SK-N-SH (cell line): ENCODE measurements at regions not wholly inside any gene's neighbourhood (a gene's known extent, or its start where the extent isn't known, plus 50 kb on each side); places are given as distances from the start of the nearest gene placed in this dataset.
A peak's percentile ranks its signal among the peaks of the same experiment; 100 is the strongest.

ENCODE experiments used
- CTCF ChIA-PET: fragments of 300-600, 350-600 bp; formaldehyde crosslinking; extraction: SDS; loops from one replicate; lab custom pipeline; 2021; lab: Yijun Ruan, JAX
- POLR2A ChIA-PET: fragments of 350-600 bp; sonication (Branson Sonifier 250); formaldehyde crosslinking; extraction: SDS; loops from one replicate; lab custom pipeline; 2020; ENCODE audit warnings: antibody characterized with exemption, inconsistent platforms; lab: Yijun Ruan, JAX
- DNase-seq: peaks from one replicate; pipeline ENCODE4 v3.0.0; 2012
- H2AFZ ChIP-seq: fragments of 200-600 bp; sonication (generic); 2 replicates; pipeline ENCODE4 v1.8.1; 2016; ENCODE audit warnings: antibody characterized with exemption, mild to moderate bottlenecking, low read depth
- H3F3A ChIP-seq: fragments of 200-600 bp; sonication (generic); replicated peaks from 2 replicates; pipeline ENCODE3; 2016; ENCODE audit warnings: antibody characterized with exemption, mild to moderate bottlenecking; ENCODE audit not compliant: insufficient read depth
- H3K27ac ChIP-seq, 2 experiments: fragments of 200-500 bp in 1 of 2; fragments of 200-600 bp in 1 of 2; sonication (Bioruptor generic) in 1 of 2; sonication (generic), shearing (Covaris generic) in 1 of 2; 2 replicates each; pipeline versions ENCODE4 v1.5.1 to v1.6.1; 2014 to 2016; ENCODE audit warnings: low read depth in 2 of 2, inconsistent platforms in 1 of 2, low read length in 1 of 2, mild to moderate bottlenecking in 1 of 2, mixed read lengths in 1 of 2
- H3K27me3 ChIP-seq: fragments of 200-600 bp; sonication (generic), shearing (Covaris generic); 2 replicates; pipeline ENCODE4 v1.6.1; 2016; ENCODE audit warnings: mixed run types; ENCODE audit not compliant: insufficient read depth
- H3K36me3 ChIP-seq, 2 experiments: fragments of 200-500 bp in 1 of 2; fragments of 200-600 bp in 1 of 2; sonication (Bioruptor generic) in 1 of 2; sonication (generic) in 1 of 2; replicated peaks in 1 of 2; 2 replicates each; pipeline versions ENCODE3 to v1.5.1; 2014 to 2016; ENCODE audit warnings: low read length in 1 of 2, mild to moderate bottlenecking in 1 of 2; ENCODE audit not compliant: insufficient read depth in 2 of 2, control insufficient read depth in 1 of 2
- H3K4me1 ChIP-seq, 2 experiments: fragments of 200-500 bp in 1 of 2; fragments of 200-600 bp in 1 of 2; sonication (Bioruptor generic) in 1 of 2; sonication (generic), shearing (Covaris generic) in 1 of 2; 2 replicates each; pipeline versions ENCODE4 v1.5.1 to v1.6.1; 2014 to 2016; ENCODE audit warnings: low read depth in 1 of 2, low read length in 1 of 2, mixed run types in 1 of 2; ENCODE audit not compliant: insufficient read depth in 2 of 2, control insufficient read depth in 1 of 2
- H3K4me2 ChIP-seq: fragments of 200-600 bp; sonication (generic), shearing (Covaris generic); 2 replicates; pipeline ENCODE4 v1.6.1; 2017; ENCODE audit warnings: mixed run types
- H3K4me3 ChIP-seq, 2 experiments: fragments of 200-500 bp in 1 of 2; fragments of 200-600 bp in 1 of 2; sonication (Bioruptor generic) in 1 of 2; sonication (generic), shearing (Covaris generic) in 1 of 2; 2 replicates each; pipeline versions ENCODE4 v1.5.1 to v1.8.1; 2014 to 2016; ENCODE audit warnings: low read depth in 2 of 2, inconsistent platforms in 1 of 2, low read length in 1 of 2, mild to moderate bottlenecking in 1 of 2, mixed read lengths in 1 of 2, moderate library complexity in 1 of 2
- H3K79me2 ChIP-seq: fragments of 200-600 bp; sonication (generic); 2 replicates; pipeline ENCODE4 v1.8.1; 2017; ENCODE audit warnings: mild to moderate bottlenecking; ENCODE audit not compliant: insufficient read depth
- H3K9ac ChIP-seq: fragments of 200-600 bp; sonication (generic); 2 replicates; pipeline ENCODE4 v1.6.1; 2017; ENCODE audit warnings: mixed run types
- H3K9me2 ChIP-seq: fragments of 200-600 bp; sonication (generic); 2 replicates; pipeline ENCODE4 v1.6.1; 2017; ENCODE audit warnings: mixed run types
- H3K9me3 ChIP-seq: fragments of 200-600 bp; sonication (generic); 2 replicates; pipeline ENCODE4 v1.6.1; 2017; ENCODE audit warnings: mixed run types, mild to moderate bottlenecking, moderate library complexity
- H4K20me1 ChIP-seq: fragments of 200-600 bp; sonication (generic); 2 replicates; pipeline ENCODE4 v1.6.1; 2017; ENCODE audit warnings: mild to moderate bottlenecking, mixed run types; ENCODE audit not compliant: insufficient read depth
- CHD2 ChIP-seq: fragments of 150-350 bp; IDR thresholded peaks from 2 replicates; pipeline ENCODE4 v1.6.1; 2018; ENCODE audit warnings: low read length; ENCODE audit not compliant: partially characterized antibody
- FOSL2 ChIP-seq: IDR thresholded peaks from 2 replicates; pipeline ENCODE4 v1.4.0; 2012; ENCODE audit warnings: low read depth, mild to moderate bottlenecking, moderate library complexity, borderline replicate concordance
- FOXJ3 ChIP-seq: sonication (generic); formaldehyde crosslinking; IDR thresholded peaks from 2 replicates; pipeline ENCODE4 v1.5.1; 2020; ENCODE audit warnings: mild to moderate bottlenecking, missing genetic modification reagents
- GATA2 ChIP-seq: sonication (generic); formaldehyde crosslinking; IDR thresholded peaks from 2 replicates; pipeline ENCODE4 v1.5.0; 2020; ENCODE audit warnings: mild to moderate bottlenecking, missing genetic modification reagents
- JUND ChIP-seq: IDR thresholded peaks from 2 replicates; pipeline ENCODE4 v1.4.0; 2012
- MAX ChIP-seq: IDR thresholded peaks from 2 replicates; pipeline ENCODE4 v1.4.0; 2012; ENCODE audit warnings: low read depth
- MEF2A ChIP-seq: IDR thresholded peaks from 2 replicates; pipeline ENCODE4 v1.4.0; 2012; ENCODE audit warnings: low read depth, borderline replicate concordance
- MXI1 ChIP-seq: IDR thresholded peaks from 2 replicates; pipeline ENCODE4 v1.6.1; 2012; ENCODE audit warnings: mild to moderate bottlenecking, low read depth, low read length, improper control_type of control experiment
- NFIC ChIP-seq: IDR thresholded peaks from 2 replicates; pipeline ENCODE4 v1.4.0; 2012; ENCODE audit warnings: borderline replicate concordance
- PBX3 ChIP-seq: IDR thresholded peaks from 2 replicates; pipeline ENCODE4; 2012
- RAD21 ChIP-seq: IDR thresholded peaks from 2 replicates; pipeline ENCODE4 v1.6.1; 2012; ENCODE audit warnings: mild to moderate bottlenecking, low read length
- RCOR1 ChIP-seq: fragments of 150-350 bp; IDR thresholded peaks from 2 replicates; pipeline ENCODE4 v1.6.1; 2017; ENCODE audit warnings: antibody characterized with exemption, low read length
- RFX5 ChIP-seq: IDR thresholded peaks from 2 replicates; pipeline ENCODE4 v1.6.1; 2012; ENCODE audit warnings: mild to moderate bottlenecking, improper control_type of control experiment, low read length
- SIN3A ChIP-seq: IDR thresholded peaks from 2 replicates; pipeline ENCODE4 v1.6.1; 2012; ENCODE audit warnings: low read depth, mild to moderate bottlenecking, low read length, moderate library complexity, borderline replicate concordance
- SMC3 ChIP-seq: IDR thresholded peaks from 2 replicates; pipeline ENCODE4 v1.6.1; 2012; ENCODE audit warnings: low read depth, low read length, improper control_type of control experiment
- TAF1 ChIP-seq: IDR thresholded peaks from 2 replicates; pipeline ENCODE4 v1.6.1; 2012; ENCODE audit warnings: low read depth, mild to moderate bottlenecking, low read length, moderate library complexity, borderline replicate concordance
- TCF12 ChIP-seq: IDR thresholded peaks from 2 replicates; pipeline ENCODE4 v1.4.0; 2012
- TEAD4 ChIP-seq: IDR thresholded peaks from 2 replicates; pipeline ENCODE4 v1.4.0; 2012; ENCODE audit warnings: mild to moderate bottlenecking, borderline replicate concordance; ENCODE audit not compliant: insufficient read depth
- USF1 ChIP-seq: IDR thresholded peaks from 2 replicates; pipeline ENCODE4 v1.4.0; 2012; ENCODE audit warnings: low read depth, borderline replicate concordance
- YY1 ChIP-seq: IDR thresholded peaks from 2 replicates; pipeline ENCODE4 v1.4.0; 2012; ENCODE audit warnings: low read depth, mild to moderate bottlenecking
- ZBTB33 ChIP-seq: IDR thresholded peaks from 2 replicates; pipeline ENCODE4 v1.4.0; 2012; ENCODE audit warnings: low read depth, borderline replicate concordance
- WGBS: methylation state at CpG from one replicate; pipeline ENCODE4 v1.1.6; 2017; ENCODE audit warnings: low lambda C conversion rate; 5-methylcytosine and 5-hydroxymethylcytosine counted together
- TF ChIP-seq, protein P1 (sequence below): fragments of 150-350 bp; IDR thresholded peaks from 2 replicates; pipeline ENCODE4 v1.6.1; 2017; ENCODE audit warnings: antibody characterized with exemption, low read length, low read depth, borderline replicate concordance

DNA sequence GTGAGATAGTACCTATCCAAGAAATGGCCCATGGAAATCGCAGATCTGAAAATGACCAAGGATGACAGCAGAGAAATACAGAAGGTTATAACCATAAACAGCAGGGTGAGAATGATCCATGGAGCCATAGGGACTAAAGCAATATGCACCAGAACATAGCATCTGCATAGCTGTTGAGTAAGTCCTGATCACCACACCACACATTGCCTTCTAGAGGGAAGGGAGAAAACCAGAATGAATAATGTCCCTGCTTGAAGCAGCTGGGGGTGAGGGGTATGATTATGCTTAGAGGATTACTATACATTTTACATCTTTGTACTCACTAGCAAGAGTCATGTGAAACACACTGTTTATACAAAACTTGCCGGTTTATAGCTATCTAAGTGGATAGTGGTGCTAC is 350.4 kb downstream of the MBD2 start:
- POLR2A ChIA-PET: no interaction called here
- Histone ChIP-seq H3K9me2 (no peaks in the 10 kb centered on the region), H3K36me3 (no peaks in the 10 kb centered on the region), H3K79me2 (no peaks in the 10 kb centered on the region), H3K4me1 (no peaks in the 10 kb centered on the region), H3K4me2 (no peak overlapping the region), H3K9me3 (no peaks in the 10 kb centered on the region), H3F3A (no peaks in the 10 kb centered on the region), H3K27ac (no peak overlapping the region), H4K20me1 (no peaks in the 10 kb centered on the region), H3K27me3 (no peaks in the 10 kb centered on the region), H3K9ac (no peak overlapping the region), H2AFZ (no peak overlapping the region), H3K4me3 (no peak overlapping the region)
- TF ChIP-seq, protein P1, sequence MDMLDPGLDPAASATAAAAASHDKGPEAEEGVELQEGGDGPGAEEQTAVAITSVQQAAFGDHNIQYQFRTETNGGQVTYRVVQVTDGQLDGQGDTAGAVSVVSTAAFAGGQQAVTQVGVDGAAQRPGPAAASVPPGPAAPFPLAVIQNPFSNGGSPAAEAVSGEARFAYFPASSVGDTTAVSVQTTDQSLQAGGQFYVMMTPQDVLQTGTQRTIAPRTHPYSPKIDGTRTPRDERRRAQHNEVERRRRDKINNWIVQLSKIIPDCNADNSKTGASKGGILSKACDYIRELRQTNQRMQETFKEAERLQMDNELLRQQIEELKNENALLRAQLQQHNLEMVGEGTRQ: no peak
- TF ChIP-seq FOXJ3 (CRISPR knock-in tag) (no peak), TCF12 (no peak), TEAD4 (no peak), YY1 (no peak), CHD2 (no peak), SIN3A (no peak), RCOR1 (no peak), USF1 (no peak), ZBTB33 (no peak), JUND (no peak), MAX (no peak)
- DNase-seq: no peak
- 38% methylated on average over 2 of the region's 2 CpGs for WGBS
- CTCF ChIA-PET: interaction anchor here (1.2 kb wide), 1 partner anchor 175 kb away, joined by 3 read pairs; no protein-coding TSS in a partner anchor

GRCh38 chr18:53864770-53865169 is 359.7 kb downstream of the MBD2 start:
- POLR2A ChIA-PET: no interaction called here
- CTCF ChIA-PET: interaction anchor here (0.9 to 1.5 kb wide), 3 partner anchors 9 to 263 kb away, joined by 3 to 11 read pairs (median 5); no protein-coding TSS in a partner anchor
- no peak overlapping the region for H3K9ac ChIP-seq
- 28% methylated on average over 5 of the region's 5 CpGs for WGBS
- H3K4me1 ChIP-seq: no peaks in the 10 kb centered on the region
- H3K9me3 ChIP-seq: no peaks in the 10 kb centered on the region
- H3K4me2 ChIP-seq: no peak overlapping the region
- no peaks in the 10 kb centered on the region for H3K36me3 ChIP-seq
- H3F3A ChIP-seq: no peaks in the 10 kb centered on the region
- DNase-seq: peak; percentile 14
- H3K79me2 ChIP-seq: no peaks in the 10 kb centered on the region
- H3K4me3 ChIP-seq: no peak overlapping the region
- H3K27ac ChIP-seq: no peak overlapping the region
- no peaks in the 10 kb centered on the region for H3K9me2 ChIP-seq
- H2AFZ ChIP-seq: no peak overlapping the region
- no peaks in the 10 kb centered on the region for H4K20me1 ChIP-seq
- no peaks in the 10 kb centered on the region for H3K27me3 ChIP-seq
- TF ChIP-seq SMC3 (peak; percentile 26; the same call in 1 of the 2 replicates), YY1 (no peak), FOSL2 (no peak), SIN3A (no peak), RFX5 (no peak), MXI1 (no peak), FOXJ3 (CRISPR knock-in tag) (no peak), TAF1 (no peak), MAX (no peak), GATA2 (CRISPR knock-in tag) (no peak), USF1 (no peak), PBX3 (no peak), TCF12 (no peak), RAD21 (peak; percentile 63), NFIC (no peak), MEF2A (no peak)
